Neural crest cell (in vitro differentiated cells): ENCODE measurements at regions not wholly inside any gene's neighbourhood (a gene's known extent, or its start where the extent isn't known, plus 50 kb on each side); places are given as distances from the start of the nearest gene placed in this dataset.

ENCODE experiments used
- DNase-seq: peaks from one replicate; pipeline ENCODE4 v3.0.0; 2021; ENCODE audit warnings: low read depth, mixed read lengths, low spot score
- H3K27ac Mint-ChIP-seq: one replicate; pipeline ENCODE4 v1.8.0; 2021; ENCODE audit warnings: mild to moderate bottlenecking, mixed read lengths; ENCODE audit not compliant: unreplicated experiment
- H3K27me3 Mint-ChIP-seq: 2 replicates; pipeline ENCODE4 v1.8.0; 2021; ENCODE audit warnings: low read depth, mild to moderate bottlenecking, mixed read lengths
- H3K36me3 Mint-ChIP-seq: 2 replicates; pipeline ENCODE4 v1.8.0; 2021; ENCODE audit warnings: low read depth, mild to moderate bottlenecking, mixed read lengths
- H3K4me1 Mint-ChIP-seq: 2 replicates; pipeline ENCODE4 v1.8.0; 2021; ENCODE audit warnings: mixed read lengths
- H3K4me3 Mint-ChIP-seq: one replicate; pipeline ENCODE4 v1.8.0; 2021; ENCODE audit warnings: mild to moderate bottlenecking, mixed read lengths
- H3K9me3 Mint-ChIP-seq: 2 replicates; pipeline ENCODE4 v1.8.0; 2021; ENCODE audit warnings: mixed read lengths
- TF ChIP-seq, protein P1 (sequence below): fragments of 200-600 bp; sonication (generic); conservative IDR thresholded peaks from 2 replicates; pipeline ENCODE4 v1.5.0; 2021; ENCODE audit warnings: antibody characterized with exemption, mild to moderate bottlenecking

DNA sequence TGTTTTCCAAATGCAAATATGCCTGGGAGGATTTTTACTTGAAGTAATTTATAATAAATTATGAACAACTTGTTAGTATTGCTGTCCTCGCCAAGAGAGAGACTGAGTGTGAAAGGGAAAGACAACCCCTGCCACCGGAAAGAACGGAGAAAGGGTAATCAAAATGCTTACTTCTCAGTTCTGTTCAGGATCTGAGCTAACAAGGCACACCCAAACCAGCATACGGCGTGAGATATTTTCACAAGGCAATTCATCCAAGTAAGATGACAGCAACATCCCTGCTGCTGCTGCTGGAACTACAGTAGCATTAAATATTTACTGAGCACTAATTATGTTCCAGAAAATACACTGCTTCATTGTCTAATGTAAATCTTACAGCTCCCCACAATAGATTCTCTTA lies 96.1 kb downstream of the KBTBD8 start:
- no peak overlapping the region for H3K27ac Mint-ChIP-seq

DNA sequence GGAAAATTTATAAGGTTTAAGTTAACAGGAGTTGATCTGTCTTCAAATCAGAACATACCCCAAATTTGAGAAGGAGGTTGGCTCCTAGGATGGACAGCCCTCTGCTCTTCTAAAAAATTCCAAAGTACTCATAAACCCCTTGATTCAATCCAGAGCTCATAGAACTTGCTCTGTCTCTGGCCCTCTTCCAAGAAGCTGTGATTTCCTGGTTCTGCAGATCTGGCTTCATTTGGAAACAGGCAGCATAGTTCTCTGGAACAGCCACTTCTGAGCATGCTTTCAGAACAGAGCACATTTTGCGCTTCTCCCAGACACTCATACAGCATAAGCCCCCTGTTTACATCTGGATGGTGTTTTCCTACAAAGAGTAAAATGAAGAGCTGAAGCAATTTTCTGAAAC lies 96.7 kb downstream of the KBTBD8 start:
- no peak for DNase-seq
- no peak overlapping the region for H3K4me3 Mint-ChIP-seq
- H3K36me3 Mint-ChIP-seq, result no peaks in the 10 kb centered on the region
- H3K9me3 Mint-ChIP-seq, result no peaks in the 10 kb centered on the region
- no peaks in the 10 kb centered on the region for H3K27me3 Mint-ChIP-seq
- TF ChIP-seq, protein P1, sequence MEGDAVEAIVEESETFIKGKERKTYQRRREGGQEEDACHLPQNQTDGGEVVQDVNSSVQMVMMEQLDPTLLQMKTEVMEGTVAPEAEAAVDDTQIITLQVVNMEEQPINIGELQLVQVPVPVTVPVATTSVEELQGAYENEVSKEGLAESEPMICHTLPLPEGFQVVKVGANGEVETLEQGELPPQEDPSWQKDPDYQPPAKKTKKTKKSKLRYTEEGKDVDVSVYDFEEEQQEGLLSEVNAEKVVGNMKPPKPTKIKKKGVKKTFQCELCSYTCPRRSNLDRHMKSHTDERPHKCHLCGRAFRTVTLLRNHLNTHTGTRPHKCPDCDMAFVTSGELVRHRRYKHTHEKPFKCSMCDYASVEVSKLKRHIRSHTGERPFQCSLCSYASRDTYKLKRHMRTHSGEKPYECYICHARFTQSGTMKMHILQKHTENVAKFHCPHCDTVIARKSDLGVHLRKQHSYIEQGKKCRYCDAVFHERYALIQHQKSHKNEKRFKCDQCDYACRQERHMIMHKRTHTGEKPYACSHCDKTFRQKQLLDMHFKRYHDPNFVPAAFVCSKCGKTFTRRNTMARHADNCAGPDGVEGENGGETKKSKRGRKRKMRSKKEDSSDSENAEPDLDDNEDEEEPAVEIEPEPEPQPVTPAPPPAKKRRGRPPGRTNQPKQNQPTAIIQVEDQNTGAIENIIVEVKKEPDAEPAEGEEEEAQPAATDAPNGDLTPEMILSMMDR, result no peak
- no peaks in the 10 kb centered on the region for H3K4me1 Mint-ChIP-seq
- no peak overlapping the region for H3K27ac Mint-ChIP-seq

More for the DNA sequence above, 96.1 kb downstream of the KBTBD8 start:
- Mint-ChIP-seq H3K4me1 (no peaks in the 10 kb centered on the region), H3K36me3 (no peaks in the 10 kb centered on the region), H3K4me3 (no peak overlapping the region), H3K27me3 (no peaks in the 10 kb centered on the region), H3K9me3 (no peaks in the 10 kb centered on the region)
- no peak for DNase-seq
- TF ChIP-seq, protein P1, result no peak

- TF ChIP-seq, protein P1, result no peak
- no peak overlapping the region for H3K27ac Mint-ChIP-seq
- no peaks in the 10 kb centered on the region for H3K36me3 Mint-ChIP-seq
- no peaks in the 10 kb centered on the region for H3K4me1 Mint-ChIP-seq
- H3K27me3 Mint-ChIP-seq, result no peaks in the 10 kb centered on the region
- peaks cover 13% of the 10 kb centered on the region for H3K9me3 Mint-ChIP-seq
- no peak for DNase-seq
- no peak overlapping the region for H3K4me3 Mint-ChIP-seq
Observed at GRCh38 chr3:67104388-67104787, 106.3 kb downstream of the KBTBD8 start.

- no peak overlapping the region for H3K27ac Mint-ChIP-seq
- H3K9me3 Mint-ChIP-seq, result peaks cover 10% of the 10 kb centered on the region
- H3K4me3 Mint-ChIP-seq, result no peak overlapping the region
- no peaks in the 10 kb centered on the region for H3K36me3 Mint-ChIP-seq
- TF ChIP-seq, protein P1, result no peak
- no peak for DNase-seq
- H3K27me3 Mint-ChIP-seq, result peaks cover 6% of the 10 kb centered on the region
- H3K4me1 Mint-ChIP-seq, result no peaks in the 10 kb centered on the region
Observed at GRCh38 chr3:67106874-67107273, 108.8 kb downstream of the KBTBD8 start.

DNA sequence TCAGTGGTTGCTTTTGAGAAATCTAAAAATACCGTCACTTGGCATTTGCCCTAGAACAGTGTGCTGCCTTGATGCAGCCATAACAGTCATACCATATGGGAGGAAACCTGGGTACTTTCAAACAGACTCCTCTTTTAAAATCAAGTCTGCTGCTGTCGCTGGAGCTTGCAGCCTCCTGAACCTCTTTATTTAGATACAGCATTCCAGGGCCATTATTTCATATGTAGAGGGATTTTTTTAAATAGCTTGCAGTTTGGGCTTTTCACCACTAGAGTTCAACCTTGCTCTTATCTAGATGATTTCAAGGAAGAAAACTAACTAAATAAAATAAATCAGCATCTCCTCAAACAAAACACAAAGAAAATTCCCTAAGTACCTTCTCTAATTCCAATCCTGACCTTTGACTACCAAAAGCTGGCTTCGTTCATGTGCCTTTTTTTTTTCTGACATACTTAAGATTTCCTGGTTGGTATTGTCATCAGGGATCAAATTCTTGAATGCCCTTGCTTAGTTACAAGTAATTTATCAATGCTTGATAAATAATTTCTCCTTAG lies 111.6 kb downstream of the KBTBD8 start:
- TF ChIP-seq, protein P1, result peak; percentile 79
- peaks cover 12% of the 10 kb centered on the region for H3K27me3 Mint-ChIP-seq
- DNase-seq, result no peak
- H3K27ac Mint-ChIP-seq, result no peak overlapping the region
- H3K4me1 Mint-ChIP-seq, result no peaks in the 10 kb centered on the region
- H3K36me3 Mint-ChIP-seq, result no peaks in the 10 kb centered on the region
- no peak overlapping the region for H3K4me3 Mint-ChIP-seq
- H3K9me3 Mint-ChIP-seq, result no peaks in the 10 kb centered on the region
